Transverse colon (tissue), 4 donors: ENCODE measurements at regions not wholly inside any gene's neighbourhood (a gene's known extent, or its start where the extent isn't known, plus 50 kb on each side); places are given as distances from the start of the nearest gene placed in this dataset.
"Not testable (repeated sequence)": the region's sequence is repeated elsewhere in the genome, so short reads cannot be mapped to it uniquely, and the experiment has no call there.

ENCODE experiments used
- EP300 ChIP-seq: sonication (generic); formaldehyde crosslinking; IDR thresholded peaks from one replicate; pipeline ENCODE4 v1.6.1; 2017; ENCODE audit warnings: antibody characterized with exemption, low read depth
- POLR2A ChIP-seq: fragments of 450-650 bp; IDR thresholded peaks from one replicate; pipeline ENCODE4 v1.6.1; 2016; ENCODE audit warnings: antibody characterized with exemption, mild to moderate bottlenecking, moderate library complexity
- POLR2AphosphoS5 ChIP-seq, 3 donors: sonication (generic); formaldehyde crosslinking; IDR thresholded peaks; one replicate each; pipeline ENCODE4 v1.6.1; 2016; ENCODE audit warnings: antibody characterized with exemption in 3 of 3
- TF ChIP-seq, protein P1 (sequence below), 5 experiments: fragments of 200-600 bp in 3 of 5; fragments of 450-650 bp in 2 of 5; sonication (generic) in 3 of 5; IDR thresholded peaks; 1 replicate in 2 of 5; 2 replicates in 3 of 5; pipeline ENCODE4 v1.5.1; 2016 to 2017; ENCODE audit warnings: antibody characterized with exemption in 5 of 5, inconsistent platforms in 3 of 5, mild to moderate bottlenecking in 2 of 5, moderate library complexity in 1 of 5

DNA sequence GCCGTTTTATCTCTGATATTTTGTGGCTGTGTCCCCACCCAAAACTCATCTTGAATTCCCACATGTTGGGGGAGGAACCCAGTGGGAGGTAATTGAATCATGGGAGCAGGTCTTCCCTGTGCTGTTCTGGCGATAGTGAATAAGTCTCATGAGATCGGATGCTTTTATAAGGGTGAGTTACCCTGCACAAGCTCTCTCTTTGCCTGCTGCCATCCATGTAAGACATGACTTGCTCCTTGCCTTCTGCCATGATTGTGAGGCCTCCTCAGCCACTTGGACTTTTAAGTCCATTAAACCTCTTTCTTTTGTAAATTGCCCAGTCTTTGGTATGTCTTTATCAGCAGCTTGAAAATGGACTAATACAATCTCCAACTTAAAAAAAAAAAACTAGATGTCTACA, 502.8 kb downstream of the TFAP2B start:
- TF ChIP-seq, protein P1, sequence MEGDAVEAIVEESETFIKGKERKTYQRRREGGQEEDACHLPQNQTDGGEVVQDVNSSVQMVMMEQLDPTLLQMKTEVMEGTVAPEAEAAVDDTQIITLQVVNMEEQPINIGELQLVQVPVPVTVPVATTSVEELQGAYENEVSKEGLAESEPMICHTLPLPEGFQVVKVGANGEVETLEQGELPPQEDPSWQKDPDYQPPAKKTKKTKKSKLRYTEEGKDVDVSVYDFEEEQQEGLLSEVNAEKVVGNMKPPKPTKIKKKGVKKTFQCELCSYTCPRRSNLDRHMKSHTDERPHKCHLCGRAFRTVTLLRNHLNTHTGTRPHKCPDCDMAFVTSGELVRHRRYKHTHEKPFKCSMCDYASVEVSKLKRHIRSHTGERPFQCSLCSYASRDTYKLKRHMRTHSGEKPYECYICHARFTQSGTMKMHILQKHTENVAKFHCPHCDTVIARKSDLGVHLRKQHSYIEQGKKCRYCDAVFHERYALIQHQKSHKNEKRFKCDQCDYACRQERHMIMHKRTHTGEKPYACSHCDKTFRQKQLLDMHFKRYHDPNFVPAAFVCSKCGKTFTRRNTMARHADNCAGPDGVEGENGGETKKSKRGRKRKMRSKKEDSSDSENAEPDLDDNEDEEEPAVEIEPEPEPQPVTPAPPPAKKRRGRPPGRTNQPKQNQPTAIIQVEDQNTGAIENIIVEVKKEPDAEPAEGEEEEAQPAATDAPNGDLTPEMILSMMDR (IDR thresholded peaks at IDR 0.05) = not testable (repeated sequence)
- not testable (repeated sequence) for TF ChIP-seq POLR2A; POLR2AphosphoS5 (IDR thresholded peaks at IDR 0.05); EP300
